GM23338 (cell line): ENCODE measurements at regions not wholly inside any gene's neighbourhood (a gene's known extent, or its start where the extent isn't known, plus 50 kb on each side); places are given as distances from the start of the nearest gene placed in this dataset.

Experiments
- ATAC-seq: fragments of 200-7000 bp; cut with Tn5 transposase; 3 replicates; pipeline ENCODE4 v1.9.1; 2020
- DNase-seq: peaks from one replicate; pipeline ENCODE4 v3.0.0-alpha.2; 2015; ENCODE audit warnings: low spot score
- H2AFZ ChIP-seq: fragments of 200-600 bp; sonication (generic); 2 replicates; pipeline ENCODE4 v1.8.0; 2016; ENCODE audit warnings: antibody characterized with exemption, mild to moderate bottlenecking, moderate library complexity
- H3F3A ChIP-seq: fragments of 200-600 bp; sonication (generic); replicated peaks from 2 replicates; pipeline ENCODE4 v1.8.0; 2017; ENCODE audit warnings: antibody characterized with exemption, mixed run types, low read depth
- H3K27ac ChIP-seq: fragments of 200-600 bp; sonication (generic); 2 replicates; pipeline ENCODE4 v1.6.1; 2016; ENCODE audit warnings: low read depth
- H3K27me3 ChIP-seq: fragments of 200-600 bp; sonication (generic); 2 replicates; pipeline ENCODE4 v1.8.0; 2016; ENCODE audit warnings: mild to moderate bottlenecking, mixed run types, moderate library complexity; ENCODE audit not compliant: insufficient read depth
- H3K36me3 ChIP-seq: fragments of 200-600 bp; sonication (generic); 2 replicates; pipeline ENCODE4 v1.8.0; 2016; ENCODE audit warnings: mild to moderate bottlenecking; ENCODE audit not compliant: insufficient read depth
- H3K4me1 ChIP-seq: fragments of 200-600 bp; sonication (generic); 2 replicates; pipeline ENCODE4 v1.8.0; 2016; ENCODE audit warnings: mild to moderate bottlenecking, moderate library complexity; ENCODE audit not compliant: insufficient read depth
- H3K4me2 ChIP-seq: fragments of 200-600 bp; sonication (generic); 2 replicates; pipeline ENCODE4 v1.7.1; 2017; ENCODE audit warnings: mixed run types
- H3K4me3 ChIP-seq: fragments of 200-600 bp; sonication (generic); 2 replicates; pipeline ENCODE4 v1.6.1; 2016; ENCODE audit warnings: mixed run types
- H3K79me2 ChIP-seq: fragments of 200-600 bp; sonication (generic); replicated peaks from 2 replicates; pipeline ENCODE4 v1.8.0; 2017; ENCODE audit warnings: mild to moderate bottlenecking; ENCODE audit not compliant: insufficient read depth
- H3K9me2 ChIP-seq: fragments of 200-600 bp; sonication (generic); 2 replicates; pipeline ENCODE4 v1.8.0; 2017; ENCODE audit not compliant: insufficient read depth
- H4K20me1 ChIP-seq: fragments of 200-600 bp; sonication (generic); replicated peaks from 2 replicates; pipeline ENCODE4 v1.8.0; 2017; ENCODE audit warnings: mild to moderate bottlenecking; ENCODE audit not compliant: insufficient read depth
- H3K27ac Mint-ChIP-seq: 2 replicates; pipeline ENCODE4 v1.8.0; 2020; ENCODE audit warnings: inconsistent platforms, mild to moderate bottlenecking, moderate library complexity, mixed read lengths
- H3K27me3 Mint-ChIP-seq: 3 replicates; pipeline ENCODE4 v1.8.0; 2022; ENCODE audit warnings: low read depth, mild to moderate bottlenecking, moderate library complexity, mixed read lengths, inconsistent platforms; ENCODE audit not compliant: insufficient read depth, poor library complexity
- H3K36me3 Mint-ChIP-seq: 3 replicates; pipeline ENCODE4 v1.8.0; 2021; ENCODE audit warnings: low read depth, mild to moderate bottlenecking, inconsistent platforms, moderate library complexity, mixed read lengths
- H3K4me1 Mint-ChIP-seq: 3 replicates; pipeline ENCODE4 v1.8.0; 2020; ENCODE audit warnings: mild to moderate bottlenecking, inconsistent platforms, mixed read lengths
- H3K4me3 Mint-ChIP-seq: 3 replicates; pipeline ENCODE4 v1.8.0; 2021; ENCODE audit warnings: moderate library complexity, mild to moderate bottlenecking, inconsistent platforms, mixed read lengths
- H3K9me3 Mint-ChIP-seq: 3 replicates; pipeline ENCODE4 v1.8.0; 2020; ENCODE audit warnings: moderate library complexity, mild to moderate bottlenecking, inconsistent platforms, mixed read lengths
- CREB1 ChIP-seq: fragments of 250-450 bp; sonication (Bioruptor Pico); IDR thresholded peaks from 2 replicates; pipeline ENCODE4 v1.5.0; 2020; ENCODE audit warnings: low read depth, mild to moderate bottlenecking, moderate library complexity
- CTCF ChIP-seq, 2 experiments: fragments of 200-600 bp in 1 of 2; sonication (generic) in 1 of 2; conservative IDR thresholded peaks; 2 replicates each; pipeline versions ENCODE4 v1.5.1 to v1.6.1; 2016 to 2017; ENCODE audit warnings: antibody characterized with exemption in 2 of 2, low read depth in 2 of 2, mild to moderate bottlenecking in 2 of 2, moderate library complexity in 1 of 2
- ETS1 ChIP-seq: IDR thresholded peaks from 2 replicates; pipeline ENCODE4 v1.6.1; 2016; ENCODE audit warnings: antibody characterized with exemption
- EZH2phosphoT487 ChIP-seq: fragments of 200-600 bp; sonication (generic); IDR thresholded peaks from one replicate; pipeline ENCODE4 v1.8.1; 2018; ENCODE audit warnings: antibody characterized with exemption; ENCODE audit not compliant: unreplicated experiment
- JUNB ChIP-seq: IDR thresholded peaks from one replicate; pipeline ENCODE4 v1.6.1; 2016; ENCODE audit warnings: antibody characterized with exemption; ENCODE audit not compliant: unreplicated experiment
- NANOG ChIP-seq: IDR thresholded peaks from 2 replicates; pipeline ENCODE4 v1.6.1; 2016; ENCODE audit warnings: antibody characterized with exemption, borderline replicate concordance
- POLR2AphosphoS5 ChIP-seq: IDR thresholded peaks from 2 replicates; pipeline ENCODE4 v1.6.1; 2016; ENCODE audit warnings: antibody characterized with exemption, low read depth
- REST ChIP-seq: IDR thresholded peaks from one replicate; pipeline ENCODE4 v1.6.1; 2018; ENCODE audit warnings: antibody characterized with exemption; ENCODE audit not compliant: unreplicated experiment
- STAT1 ChIP-seq: IDR thresholded peaks from one replicate; pipeline ENCODE4 v1.6.1; 2016; ENCODE audit warnings: antibody characterized with exemption; ENCODE audit not compliant: unreplicated experiment
- ZNF114 ChIP-seq: fragments of 250-450 bp; sonication (Bioruptor Pico); IDR thresholded peaks from 2 replicates; pipeline ENCODE4 v1.5.0; 2020; ENCODE audit warnings: mild to moderate bottlenecking, moderate library complexity
- ZNF331 ChIP-seq: fragments of 250-450 bp; sonication (Bioruptor Pico); IDR thresholded peaks from 2 replicates; pipeline ENCODE4 v1.5.0; 2020; ENCODE audit warnings: low read depth, mild to moderate bottlenecking, moderate library complexity
- ZNF462 ChIP-seq: fragments of 250-450 bp; sonication (Bioruptor Pico); IDR thresholded peaks from 2 replicates; pipeline ENCODE4 v1.5.0; 2020; ENCODE audit warnings: mild to moderate bottlenecking, moderate library complexity

- no peak for TF ChIP-seq ETS1
Observed at GRCh38 chr3:40923143-40923542, 276.2 kb upstream of the CTNNB1 start (continued).

- no peak overlapping the region for H3K27ac Mint-ChIP-seq
- TF ChIP-seq ETS1 (no peak), CREB1 (CRISPR knock-in tag) (no peak), REST (no peak), EZH2phosphoT487 (no peak), ZNF462 (no peak), ZNF331 (CRISPR knock-in tag) (no peak), NANOG (no peak), POLR2AphosphoS5 (no peak), ZNF114 (CRISPR knock-in tag) (no peak), JUNB (no peak), CTCF (conservative IDR thresholded peaks at IDR 0.05; ENCODE audit: low read depth in 2 of 2) (no peak), STAT1 (no peak)
Observed at GRCh38 chr3:40923651-40924050, 275.7 kb upstream of the CTNNB1 start.

More at GRCh38 chr3:40923651-40924050, 275.7 kb upstream of the CTNNB1 start:
- DNase-seq = no peak
- peaks cover 3% of the 10 kb centered on the region for H3K27me3 Mint-ChIP-seq
- H3K9me3 Mint-ChIP-seq = peaks cover 3% of the 10 kb centered on the region
- Histone ChIP-seq H3K9me2 (peaks cover 2% of the 10 kb centered on the region; the same call in 1 of the 2 replicates), H2AFZ (no peak overlapping the region), H3K4me3 (no peak overlapping the region), H3K36me3 (no peaks in the 10 kb centered on the region), H3K4me1 (peaks cover 42% of the 10 kb centered on the region), H3K27ac (no peak overlapping the region), H3K4me2 (no peak overlapping the region), H4K20me1 (no peaks in the 10 kb centered on the region), H3K79me2 (no peaks in the 10 kb centered on the region), H3F3A (no peaks in the 10 kb centered on the region), H3K27me3 (no peaks in the 10 kb centered on the region)
- H3K4me3 Mint-ChIP-seq = no peak overlapping the region
- peaks cover 7% of the 10 kb centered on the region; the same call in 2 of the 3 replicates for H3K36me3 Mint-ChIP-seq
- no peak for ATAC-seq
- peaks cover 46% of the 10 kb centered on the region for H3K4me1 Mint-ChIP-seq
